NB4 (cell line): ENCODE measurements at regions not wholly inside any gene's neighbourhood (a gene's known extent, or its start where the extent isn't known, plus 50 kb on each side); places are given as distances from the start of the nearest gene placed in this dataset.
"Not testable (repeated sequence)": the region's sequence is repeated elsewhere in the genome, so short reads cannot be mapped to it uniquely, and the experiment has no call there.

Experiments used
- DNase-seq: peaks from one replicate; pipeline ENCODE4 v3.0.0; 2010; ENCODE audit warnings: low read depth
- H3K4me3 ChIP-seq: one replicate; pipeline ENCODE4 v1.5.1; 2011; ENCODE audit warnings: mild to moderate bottlenecking, low read depth, low read length, moderate library complexity
- MYC ChIP-seq: IDR thresholded peaks from 2 replicates; pipeline ENCODE4 v1.6.1; 2011; ENCODE audit warnings: low read depth, low read length
- POLR2A ChIP-seq: IDR thresholded peaks from 2 replicates; pipeline ENCODE4 v1.6.1; 2011; ENCODE audit warnings: mild to moderate bottlenecking; ENCODE audit not compliant: insufficient read length; ENCODE audit errors: extremely low read depth
- TF ChIP-seq, protein P1 (sequence below): IDR thresholded peaks from one replicate; pipeline ENCODE4 v1.5.1; 2012; ENCODE audit warnings: low read depth, low read length
- TF ChIP-seq, protein P2 (sequence below): IDR thresholded peaks from 2 replicates; pipeline ENCODE4 v1.6.1; 2011; ENCODE audit warnings: low read depth, low read length

DNA sequence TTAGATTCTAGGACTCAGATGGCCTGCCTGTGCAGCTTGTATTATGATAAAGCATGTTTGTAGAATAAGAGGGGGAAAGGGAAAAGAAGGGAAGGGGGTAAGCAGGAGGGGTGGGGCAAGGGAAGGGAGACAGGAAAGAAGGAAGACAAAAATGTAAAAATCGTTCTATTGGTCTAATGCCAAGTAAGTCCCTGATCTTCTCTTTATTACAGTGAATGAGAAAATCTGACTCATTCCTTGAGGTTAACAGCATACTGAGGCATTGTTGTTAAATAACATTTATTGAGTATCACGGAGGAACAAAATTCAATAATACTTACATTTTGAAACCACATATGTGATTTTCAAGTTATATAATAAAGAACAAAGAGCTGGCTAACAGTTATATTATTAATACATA lies 1534.7 kb downstream of the OLFM4 start:
- DNase-seq = no peak
- H3K4me3 ChIP-seq = no peak overlapping the region
- TF ChIP-seq, protein P1, sequence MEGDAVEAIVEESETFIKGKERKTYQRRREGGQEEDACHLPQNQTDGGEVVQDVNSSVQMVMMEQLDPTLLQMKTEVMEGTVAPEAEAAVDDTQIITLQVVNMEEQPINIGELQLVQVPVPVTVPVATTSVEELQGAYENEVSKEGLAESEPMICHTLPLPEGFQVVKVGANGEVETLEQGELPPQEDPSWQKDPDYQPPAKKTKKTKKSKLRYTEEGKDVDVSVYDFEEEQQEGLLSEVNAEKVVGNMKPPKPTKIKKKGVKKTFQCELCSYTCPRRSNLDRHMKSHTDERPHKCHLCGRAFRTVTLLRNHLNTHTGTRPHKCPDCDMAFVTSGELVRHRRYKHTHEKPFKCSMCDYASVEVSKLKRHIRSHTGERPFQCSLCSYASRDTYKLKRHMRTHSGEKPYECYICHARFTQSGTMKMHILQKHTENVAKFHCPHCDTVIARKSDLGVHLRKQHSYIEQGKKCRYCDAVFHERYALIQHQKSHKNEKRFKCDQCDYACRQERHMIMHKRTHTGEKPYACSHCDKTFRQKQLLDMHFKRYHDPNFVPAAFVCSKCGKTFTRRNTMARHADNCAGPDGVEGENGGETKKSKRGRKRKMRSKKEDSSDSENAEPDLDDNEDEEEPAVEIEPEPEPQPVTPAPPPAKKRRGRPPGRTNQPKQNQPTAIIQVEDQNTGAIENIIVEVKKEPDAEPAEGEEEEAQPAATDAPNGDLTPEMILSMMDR = no peak

DNA sequence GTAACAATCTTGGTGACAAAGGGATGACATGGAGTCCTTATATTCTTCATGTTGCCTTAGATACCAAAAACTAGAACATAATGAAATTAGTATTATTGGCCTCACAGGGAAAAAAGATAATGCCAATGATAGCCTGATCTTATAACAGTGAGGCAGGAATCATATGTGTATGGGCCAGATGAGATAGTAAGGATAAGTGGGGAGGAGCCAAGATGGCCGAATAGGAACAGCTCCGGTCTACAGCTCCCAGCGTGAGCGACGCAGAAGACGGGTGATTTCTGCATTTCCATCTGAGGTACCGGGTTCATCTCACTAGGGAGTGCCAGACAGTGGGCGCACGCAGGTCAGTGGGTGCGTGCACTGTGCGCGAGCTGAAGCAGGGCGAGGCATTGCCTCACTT lies 1543.4 kb downstream of the OLFM4 start:
- DNase-seq, H3K4me3 ChIP-seq: not testable (repeated sequence)

DNA sequence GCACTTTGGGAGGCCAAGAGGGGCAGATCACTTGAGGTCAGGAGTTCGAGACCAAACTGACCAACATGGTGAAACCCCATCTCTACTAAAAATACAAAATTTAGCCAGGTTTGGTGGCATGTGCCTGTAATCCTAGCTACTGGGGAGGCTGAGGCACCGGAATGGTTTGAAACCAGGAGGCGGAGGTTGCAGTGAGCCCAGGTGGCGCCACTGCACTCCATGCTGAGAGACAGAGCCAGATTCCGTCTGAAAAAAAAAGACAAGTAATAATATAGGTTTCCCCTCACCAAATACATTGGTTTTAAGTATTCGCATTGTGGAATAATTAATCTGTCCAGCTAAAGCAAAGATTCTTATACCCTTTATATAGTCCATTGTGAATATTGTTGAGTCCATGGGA lies 1544.6 kb downstream of the OLFM4 start:
- no peak overlapping the region for H3K4me3 ChIP-seq
- TF ChIP-seq, protein P2, sequence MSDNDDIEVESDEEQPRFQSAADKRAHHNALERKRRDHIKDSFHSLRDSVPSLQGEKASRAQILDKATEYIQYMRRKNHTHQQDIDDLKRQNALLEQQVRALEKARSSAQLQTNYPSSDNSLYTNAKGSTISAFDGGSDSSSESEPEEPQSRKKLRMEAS = no peak
- TF ChIP-seq, protein P1 = no peak
- TF ChIP-seq POLR2A (no peak), MYC (no peak)
- DNase-seq = no peak

DNA sequence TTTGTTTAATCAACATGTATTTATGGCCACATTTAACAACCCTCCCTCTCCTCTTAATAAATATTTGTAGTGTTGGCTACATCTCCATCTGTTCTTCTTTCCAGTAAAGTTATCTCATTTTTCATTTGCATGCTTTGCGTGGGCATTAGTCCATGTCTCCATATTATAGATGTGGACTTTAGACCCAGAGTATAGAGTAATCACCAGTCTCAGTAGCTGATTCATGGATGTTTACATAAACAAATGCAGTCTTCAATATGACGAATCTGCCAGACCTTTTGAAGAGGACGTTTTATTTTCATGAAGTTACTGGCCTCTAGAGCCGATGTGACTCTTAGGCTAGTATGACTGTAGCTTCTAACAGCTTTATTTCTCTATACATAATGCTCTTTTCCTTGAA lies 1546.2 kb downstream of the OLFM4 start:
- no peak for DNase-seq
- TF ChIP-seq, protein P2 = no peak
- TF ChIP-seq, protein P1 = no peak
- TF ChIP-seq MYC (no peak), POLR2A (no peak)
- H3K4me3 ChIP-seq = no peak overlapping the region

DNA sequence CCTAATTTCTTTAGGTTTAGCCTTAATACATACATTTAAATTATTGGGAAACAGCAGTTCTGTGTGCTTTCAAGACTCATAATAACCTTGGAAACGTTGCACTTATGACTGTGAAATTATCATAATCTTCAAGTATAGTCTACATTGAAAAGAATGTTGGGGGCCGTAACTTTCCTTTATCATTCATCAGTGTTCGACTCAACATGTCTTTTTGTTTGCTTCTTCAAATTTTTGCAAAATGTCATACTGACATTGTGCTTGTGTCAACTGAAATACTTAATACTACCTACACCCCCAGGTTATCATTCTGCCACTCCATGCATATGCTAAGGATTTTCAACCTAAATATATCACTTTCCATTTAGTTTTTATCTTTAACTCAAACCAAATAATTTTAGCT lies 1562.9 kb downstream of the OLFM4 start:
- H3K4me3 ChIP-seq = no peak overlapping the region
- TF ChIP-seq POLR2A = no peak
- TF ChIP-seq, protein P2 = no peak
- no peak for DNase-seq

DNA sequence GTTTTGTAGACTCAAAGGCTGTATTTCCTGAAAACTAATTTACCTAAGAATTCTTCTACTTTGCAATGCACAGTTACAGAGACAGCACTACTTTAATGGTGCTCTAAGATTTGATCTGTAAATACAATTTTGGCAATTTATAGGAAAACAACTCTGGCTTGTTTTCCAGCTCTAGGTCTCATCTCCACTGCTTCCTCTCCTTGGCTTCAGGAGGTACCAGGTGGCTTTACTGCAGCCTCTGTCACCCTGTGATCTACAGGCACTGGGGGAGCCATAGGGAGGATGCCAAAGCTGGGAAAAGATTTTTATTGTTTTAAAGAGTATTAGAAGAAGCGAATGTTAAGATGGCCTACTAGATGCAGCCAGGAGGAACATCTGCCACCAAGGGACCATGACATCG lies 1563.6 kb downstream of the OLFM4 start:
- H3K4me3 ChIP-seq = no peak overlapping the region
- no peak for DNase-seq
- no peak for TF ChIP-seq MYC

DNA sequence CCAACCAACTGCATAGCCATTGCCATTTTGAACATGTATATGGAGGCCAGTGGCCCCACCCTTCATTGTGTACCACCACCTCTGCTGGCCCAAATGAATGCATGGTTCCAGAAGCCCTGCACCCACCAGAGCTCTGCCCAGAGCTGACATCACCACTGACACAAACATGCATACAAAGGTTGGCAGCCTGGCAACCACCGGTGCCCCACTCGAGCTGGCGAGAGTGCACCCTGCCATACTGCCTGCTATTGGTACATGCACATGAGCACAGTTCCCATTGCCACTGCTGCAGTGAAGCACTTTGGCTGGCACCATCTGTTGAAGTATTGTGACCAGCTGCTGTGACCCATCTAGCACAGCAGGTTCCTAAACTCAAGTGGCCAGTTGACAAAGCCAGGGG lies 1564.9 kb downstream of the OLFM4 start:
- no peak overlapping the region for H3K4me3 ChIP-seq
- no peak for TF ChIP-seq MYC
- TF ChIP-seq, protein P2 = no peak
- TF ChIP-seq, protein P1 = no peak
- no peak for TF ChIP-seq POLR2A
- no peak for DNase-seq

DNA sequence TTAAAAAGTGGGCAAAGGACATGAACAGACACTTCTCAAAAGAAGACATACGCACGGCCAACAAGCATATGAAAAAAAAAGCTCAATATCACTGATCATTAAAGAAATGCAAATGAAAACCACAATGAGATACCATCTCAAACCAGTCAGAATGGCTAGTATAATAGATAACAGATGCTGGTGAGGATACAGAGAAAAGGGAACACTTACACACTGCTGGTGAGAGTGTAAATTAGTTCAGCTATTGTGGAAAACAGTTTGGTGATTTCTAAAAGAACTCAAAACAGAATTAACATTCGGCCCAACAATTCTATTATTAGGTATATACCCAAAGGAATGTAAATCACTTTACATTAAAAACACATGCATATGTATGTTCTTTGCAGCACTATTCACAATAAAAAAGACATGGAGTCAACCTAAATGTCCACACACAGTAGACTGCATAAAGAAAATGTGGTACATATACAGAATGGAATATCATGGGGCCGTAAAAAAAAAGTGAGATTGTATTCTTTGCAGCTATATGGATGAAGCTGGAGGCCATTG lies 1569.0 kb downstream of the OLFM4 start:
- no peak for DNase-seq
- no peak overlapping the region for H3K4me3 ChIP-seq
- TF ChIP-seq POLR2A (no peak), MYC (no peak)
- TF ChIP-seq, protein P1 = no peak
- TF ChIP-seq, protein P2 = no peak
